ENCODE measurements at regions not wholly inside any gene's neighbourhood (a gene's known extent, or its start where the extent isn't known, plus 50 kb on each side); places are given as distances from the start of the nearest gene placed in this dataset.

GRCh38 chr2:221676566-221677172, 104.6 kb upstream of the EPHA4 start:
- Mint-ChIP-seq H3K27ac (no peak overlapping the region), H3K4me3 (no peak overlapping the region), H3K4me1 (peaks cover 7% of the 10 kb centered on the region), H3K9me3 (no peaks in the 10 kb centered on the region), H3K27me3 (ENCODE audit: low read depth, poor library complexity) (no peaks in the 10 kb centered on the region), H3K36me3 (ENCODE audit: low read depth) (no peaks in the 10 kb centered on the region)
- no peak for TF ChIP-seq CTCF (IDR thresholded peaks at IDR 0.05)
- no peak for DNase-seq

- H3K27ac Mint-ChIP-seq = no peak overlapping the region
These were observed 103.3 kb upstream of the EPHA4 start for GRCh38 chr2:221675201-221675908.

DNA sequence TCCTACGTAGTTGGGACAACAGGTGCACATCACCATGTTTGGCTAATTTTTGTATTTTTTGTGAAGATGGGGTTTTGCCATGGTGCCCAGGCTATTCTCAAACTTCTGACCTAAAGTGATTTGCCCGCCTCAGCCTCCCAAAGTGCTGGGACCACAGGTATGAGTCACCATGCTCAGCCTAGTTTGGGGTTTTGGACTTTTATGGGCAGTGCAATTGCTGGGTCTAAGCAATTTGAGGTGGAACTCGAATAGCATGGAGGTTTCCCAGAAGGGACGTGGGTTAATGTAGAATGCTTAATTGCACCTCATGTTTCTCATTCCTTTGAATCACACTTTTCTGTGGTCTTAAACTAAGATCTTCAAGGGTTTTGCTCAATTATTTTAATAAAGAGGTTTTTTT, 102.3 kb upstream of the EPHA4 start:
- H3K9me3 Mint-ChIP-seq = peaks cover 4% of the 10 kb centered on the region
- H3K27me3 Mint-ChIP-seq (ENCODE audit: low read depth, poor library complexity) = no peaks in the 10 kb centered on the region

More at GRCh38 chr2:221675201-221675908, 103.3 kb upstream of the EPHA4 start:
- DNase-seq = no peak
- Mint-ChIP-seq H3K4me3 (no peak overlapping the region), H3K36me3 (ENCODE audit: low read depth) (no peaks in the 10 kb centered on the region), H3K27me3 (ENCODE audit: low read depth, poor library complexity) (no peaks in the 10 kb centered on the region), H3K4me1 (peaks cover 7% of the 10 kb centered on the region), H3K9me3 (peaks cover 4% of the 10 kb centered on the region)
- TF ChIP-seq CTCF (IDR thresholded peaks at IDR 0.05) = no peak

GRCh38 chr2:221673248-221673647, 101.1 kb upstream of the EPHA4 start:
- Mint-ChIP-seq H3K27ac (no peak overlapping the region), H3K27me3 (ENCODE audit: low read depth, poor library complexity) (no peaks in the 10 kb centered on the region), H3K36me3 (ENCODE audit: low read depth) (no peaks in the 10 kb centered on the region), H3K4me3 (no peak overlapping the region), H3K4me1 (peaks cover 7% of the 10 kb centered on the region), H3K9me3 (peaks cover 4% of the 10 kb centered on the region)
- no peak for DNase-seq
- TF ChIP-seq CTCF (IDR thresholded peaks at IDR 0.05) = no peak

More for the DNA sequence above, 102.3 kb upstream of the EPHA4 start:
- no peak for DNase-seq
- Mint-ChIP-seq H3K36me3 (ENCODE audit: low read depth) (no peaks in the 10 kb centered on the region), H3K4me3 (no peak overlapping the region), H3K4me1 (peaks cover 7% of the 10 kb centered on the region), H3K27ac (no peak overlapping the region)
- no peak for TF ChIP-seq CTCF (IDR thresholded peaks at IDR 0.05)

- Mint-ChIP-seq H3K4me3 (no peak overlapping the region), H3K9me3 (peaks cover 6% of the 10 kb centered on the region), H3K27me3 (ENCODE audit: low read depth, poor library complexity) (no peaks in the 10 kb centered on the region), H3K36me3 (ENCODE audit: low read depth) (no peaks in the 10 kb centered on the region), H3K27ac (no peak overlapping the region), H3K4me1 (peaks cover 7% of the 10 kb centered on the region)
- DNase-seq = no peak
- no peak for TF ChIP-seq CTCF (IDR thresholded peaks at IDR 0.05)
These were observed 99.4 kb upstream of the EPHA4 start for GRCh38 chr2:221671515-221671914.
